ENCODE measurements at regions not wholly inside any gene's neighbourhood (a gene's known extent, or its start where the extent isn't known, plus 50 kb on each side); places are given as distances from the start of the nearest gene placed in this dataset.

DNA sequence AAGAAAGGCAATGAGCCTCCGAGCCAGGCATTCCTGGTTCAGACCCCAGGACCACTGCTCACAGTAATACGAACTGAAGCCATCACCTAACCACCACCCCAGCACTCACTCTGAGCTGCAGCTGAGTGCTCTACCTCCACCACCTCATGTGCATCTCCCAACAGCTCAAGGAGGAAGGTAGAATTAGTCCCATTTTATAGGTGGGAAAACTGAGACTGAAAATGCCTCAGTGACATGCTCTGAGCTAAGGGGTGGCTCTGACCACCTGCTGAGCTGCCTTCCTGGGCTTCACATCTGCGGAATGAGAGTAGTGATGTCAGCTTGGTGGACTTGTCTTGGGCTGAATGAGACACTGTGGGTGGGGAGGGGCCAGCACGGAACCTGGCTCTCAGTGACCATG, 159.7 kb upstream of the UNC5B start:
- POLR2A ChIA-PET (ENCODE audit: unreplicated experiment), result no interaction called here
- BruUV-seq (replicated peaks), result no TSS peak
- no peaks in the 10 kb centered on the region for H3K36me3 ChIP-seq (ENCODE audit: low read depth)
- intact Hi-C loops (cut with micrococcal nuclease; ENCODE audit: unreplicated experiment), result no loop called here
- no peak overlapping the region for H3K4me3 ChIP-seq
- H3K27ac ChIP-seq, result no peak overlapping the region
- H2AFZ ChIP-seq, result no peak overlapping the region
- no peak for DNase-seq
- H3K4me2 ChIP-seq, result no peak overlapping the region
- peaks cover 80% of the 10 kb centered on the region for H3K27me3 ChIP-seq (ENCODE audit: insufficient read depth, low read depth)
- CTCF ChIA-PET, result no interaction called here
- no peaks in the 10 kb centered on the region for H3K9me2 ChIP-seq (ENCODE audit: insufficient read depth)
- no peak for TF ChIP-seq EZH2 (IDR thresholded peaks at IDR 0.05; ENCODE audit: low read depth)
- TF ChIP-seq, protein P1, sequence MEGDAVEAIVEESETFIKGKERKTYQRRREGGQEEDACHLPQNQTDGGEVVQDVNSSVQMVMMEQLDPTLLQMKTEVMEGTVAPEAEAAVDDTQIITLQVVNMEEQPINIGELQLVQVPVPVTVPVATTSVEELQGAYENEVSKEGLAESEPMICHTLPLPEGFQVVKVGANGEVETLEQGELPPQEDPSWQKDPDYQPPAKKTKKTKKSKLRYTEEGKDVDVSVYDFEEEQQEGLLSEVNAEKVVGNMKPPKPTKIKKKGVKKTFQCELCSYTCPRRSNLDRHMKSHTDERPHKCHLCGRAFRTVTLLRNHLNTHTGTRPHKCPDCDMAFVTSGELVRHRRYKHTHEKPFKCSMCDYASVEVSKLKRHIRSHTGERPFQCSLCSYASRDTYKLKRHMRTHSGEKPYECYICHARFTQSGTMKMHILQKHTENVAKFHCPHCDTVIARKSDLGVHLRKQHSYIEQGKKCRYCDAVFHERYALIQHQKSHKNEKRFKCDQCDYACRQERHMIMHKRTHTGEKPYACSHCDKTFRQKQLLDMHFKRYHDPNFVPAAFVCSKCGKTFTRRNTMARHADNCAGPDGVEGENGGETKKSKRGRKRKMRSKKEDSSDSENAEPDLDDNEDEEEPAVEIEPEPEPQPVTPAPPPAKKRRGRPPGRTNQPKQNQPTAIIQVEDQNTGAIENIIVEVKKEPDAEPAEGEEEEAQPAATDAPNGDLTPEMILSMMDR (conservative IDR thresholded peaks at IDR 0.05), result no peak
- no peaks in the 10 kb centered on the region for H3K9me3 ChIP-seq (ENCODE audit: insufficient read depth, low read depth)
- H4K20me1 ChIP-seq (ENCODE audit: insufficient read depth), result no peaks in the 10 kb centered on the region
- no peaks in the 10 kb centered on the region for H3K4me1 ChIP-seq (replicated peaks; ENCODE audit: insufficient read depth)
- no peaks in the 10 kb centered on the region for H3F3A ChIP-seq (ENCODE audit: insufficient read depth, low read depth)
- no peaks in the 10 kb centered on the region for H3K79me2 ChIP-seq (ENCODE audit: low read depth)

DNA sequence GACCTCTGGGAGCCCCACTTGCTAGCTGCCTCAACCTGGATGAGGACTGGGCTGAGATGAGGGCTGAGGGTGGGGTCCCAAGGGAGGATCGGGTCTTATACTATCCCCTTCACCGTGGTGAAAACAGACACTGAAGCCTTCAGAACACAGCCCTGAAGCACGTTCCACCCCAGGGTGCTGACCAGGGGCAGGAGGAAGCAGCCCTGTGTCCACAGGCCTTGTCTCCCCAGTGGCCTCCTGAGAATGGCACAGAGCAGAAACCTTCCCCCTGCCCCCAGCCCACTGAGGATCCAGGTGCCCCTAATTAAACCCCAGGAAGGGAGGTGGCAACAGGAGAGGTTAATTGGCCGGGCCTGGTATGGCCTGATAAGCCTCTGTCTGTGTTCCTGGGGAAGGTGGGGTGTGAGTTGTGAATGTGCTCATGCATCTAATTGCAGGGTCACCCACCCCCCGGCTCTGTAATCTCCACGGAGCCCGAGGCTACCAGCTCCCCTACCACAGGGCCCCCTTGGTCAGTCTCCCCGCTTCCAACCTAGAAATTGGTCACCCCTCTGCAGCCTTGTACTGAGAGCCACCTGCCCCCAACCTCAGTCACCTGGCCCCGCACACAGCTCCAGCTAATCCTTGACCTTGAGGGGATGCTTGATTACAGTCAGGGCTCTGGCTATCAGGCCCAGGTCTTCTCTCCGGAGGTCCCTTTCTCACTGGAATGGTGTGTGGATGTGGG, 159.0 kb upstream of the UNC5B start:
- CTCF ChIA-PET, result no interaction called here

DNA sequence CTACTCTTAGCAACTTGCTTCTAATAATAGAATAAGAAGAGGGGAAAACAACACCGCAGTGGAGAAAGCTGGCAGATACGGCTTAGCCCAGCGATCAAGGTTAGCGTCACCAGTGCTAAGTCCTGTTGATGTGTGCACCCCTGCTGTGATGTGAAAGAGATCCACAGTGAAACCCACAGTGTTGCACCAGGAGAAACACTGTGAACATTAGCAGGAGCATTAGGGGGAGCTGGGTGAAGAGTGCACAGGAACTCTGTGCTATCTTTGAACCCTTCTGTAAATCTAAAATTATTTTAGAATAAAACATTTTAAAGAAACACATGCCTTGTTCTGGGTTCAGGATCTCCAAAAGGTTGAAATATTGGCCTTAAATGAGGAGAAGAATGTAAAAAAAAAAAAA, 154.1 kb upstream of the UNC5B start:
- Histone ChIP-seq H3K27ac (no peak overlapping the region), H3K27me3 (ENCODE audit: insufficient read depth, low read depth) (peaks cover 82% of the 10 kb centered on the region), H3K4me3 (no peak overlapping the region), H3F3A (ENCODE audit: insufficient read depth, low read depth) (no peaks in the 10 kb centered on the region), H3K36me3 (ENCODE audit: low read depth) (no peaks in the 10 kb centered on the region), H4K20me1 (ENCODE audit: insufficient read depth) (no peaks in the 10 kb centered on the region), H3K4me2 (no peak overlapping the region), H3K79me2 (ENCODE audit: low read depth) (no peaks in the 10 kb centered on the region), H2AFZ (no peak overlapping the region), H3K4me1 (replicated peaks; ENCODE audit: insufficient read depth) (no peaks in the 10 kb centered on the region), H3K9me2 (ENCODE audit: insufficient read depth) (no peaks in the 10 kb centered on the region), H3K9me3 (ENCODE audit: insufficient read depth, low read depth) (no peaks in the 10 kb centered on the region)
- POLR2A ChIA-PET (ENCODE audit: unreplicated experiment), result no interaction called here
- TF ChIP-seq, protein P1 (conservative IDR thresholded peaks at IDR 0.05), result no peak
- no peak for TF ChIP-seq EZH2 (IDR thresholded peaks at IDR 0.05; ENCODE audit: low read depth)
- no peak for DNase-seq
- no TSS peak for BruUV-seq (replicated peaks)
- intact Hi-C loops (cut with micrococcal nuclease; ENCODE audit: unreplicated experiment), result no loop called here
- CTCF ChIA-PET, result interaction anchor here (0.6 kb wide), 1 partner anchor 11 kb away, joined by 5 read pairs; no protein-coding TSS in a partner anchor

More for the DNA sequence above, 159.0 kb upstream of the UNC5B start:
- Histone ChIP-seq H3K9me3 (ENCODE audit: insufficient read depth, low read depth) (no peaks in the 10 kb centered on the region), H4K20me1 (ENCODE audit: insufficient read depth) (no peaks in the 10 kb centered on the region), H3K27me3 (ENCODE audit: insufficient read depth, low read depth) (peaks cover 86% of the 10 kb centered on the region), H3K4me1 (replicated peaks; ENCODE audit: insufficient read depth) (no peaks in the 10 kb centered on the region), H3K27ac (no peak overlapping the region), H3K4me3 (no peak overlapping the region), H3K79me2 (ENCODE audit: low read depth) (no peaks in the 10 kb centered on the region), H2AFZ (no peak overlapping the region), H3K4me2 (no peak overlapping the region), H3K36me3 (ENCODE audit: low read depth) (no peaks in the 10 kb centered on the region), H3F3A (ENCODE audit: insufficient read depth, low read depth) (no peaks in the 10 kb centered on the region), H3K9me2 (ENCODE audit: insufficient read depth) (no peaks in the 10 kb centered on the region)
- BruUV-seq (replicated peaks), result no TSS peak
- no peak for DNase-seq
- POLR2A ChIA-PET (ENCODE audit: unreplicated experiment), result no interaction called here
- intact Hi-C loops (cut with micrococcal nuclease; ENCODE audit: unreplicated experiment), result no loop called here
- TF ChIP-seq, protein P1 (conservative IDR thresholded peaks at IDR 0.05), result no peak
- no peak for TF ChIP-seq EZH2 (IDR thresholded peaks at IDR 0.05; ENCODE audit: low read depth)
